HUES6 (cell line): ENCODE measurements at regions not wholly inside any gene's neighbourhood (a gene's known extent, or its start where the extent isn't known, plus 50 kb on each side); places are given as distances from the start of the nearest gene placed in this dataset.

Experiments used
- H3K27ac ChIP-seq: 2 replicates; pipeline ENCODE4 v1.7.0; 2013; ENCODE audit warnings: low read depth, mild to moderate bottlenecking, low read length, inconsistent platforms
- H3K27me3 ChIP-seq: 2 replicates; pipeline ENCODE4 v1.6.1; 2013; ENCODE audit warnings: low read length; ENCODE audit not compliant: control insufficient read depth, insufficient read depth
- H3K36me3 ChIP-seq: 2 replicates; pipeline ENCODE4 v1.6.1; 2013; ENCODE audit warnings: low read length; ENCODE audit not compliant: control insufficient read depth, insufficient read depth
- H3K4me1 ChIP-seq: 2 replicates; pipeline ENCODE4 v1.6.1; 2013; ENCODE audit warnings: low read length; ENCODE audit not compliant: control insufficient read depth, insufficient read depth
- H3K4me3 ChIP-seq: 2 replicates; pipeline ENCODE4 v1.5.1; 2013; ENCODE audit warnings: low read depth, low read length
- H3K9ac ChIP-seq: one replicate; pipeline ENCODE4 v1.6.1; 2013; ENCODE audit warnings: mild to moderate bottlenecking, low read length
- H3K9me3 ChIP-seq: 2 replicates; pipeline ENCODE4 v1.6.1; 2013; ENCODE audit warnings: low read depth, low read length; ENCODE audit not compliant: control insufficient read depth, insufficient read depth

DNA sequence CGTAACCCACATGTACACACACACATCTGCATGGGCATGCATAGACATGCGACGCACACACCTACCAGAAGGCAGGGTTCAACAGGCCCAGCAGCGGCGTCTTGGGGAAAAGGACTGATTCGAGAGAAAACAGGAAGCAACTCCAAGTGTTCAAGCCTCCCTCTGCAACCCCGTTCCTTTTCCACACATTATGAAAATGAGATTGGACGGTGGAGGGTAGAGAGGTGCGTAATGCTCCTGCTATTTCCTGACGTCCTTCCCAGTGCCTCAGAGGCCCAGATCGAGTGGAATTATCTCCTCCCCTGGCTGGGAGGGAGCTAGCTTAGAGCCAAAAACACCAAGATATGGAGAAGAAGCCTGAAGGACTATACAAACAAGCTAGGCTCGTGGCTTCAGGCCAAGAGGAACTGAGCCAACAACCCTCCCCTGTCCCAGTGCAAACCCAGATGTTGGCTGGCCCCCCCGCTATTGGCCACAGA is 289.2 kb downstream of the MN1 start:
- Histone ChIP-seq H3K36me3 (no peaks in the 10 kb centered on the region), H3K4me3 (no peak overlapping the region), H3K9ac (no peak overlapping the region), H3K9me3 (no peaks in the 10 kb centered on the region), H3K27ac (no peak overlapping the region), H3K27me3 (0 out of 2 replicates have a peak, but pooled peaks cover 6% of the 10 kb centered on the region), H3K4me1 (no peaks in the 10 kb centered on the region)

DNA sequence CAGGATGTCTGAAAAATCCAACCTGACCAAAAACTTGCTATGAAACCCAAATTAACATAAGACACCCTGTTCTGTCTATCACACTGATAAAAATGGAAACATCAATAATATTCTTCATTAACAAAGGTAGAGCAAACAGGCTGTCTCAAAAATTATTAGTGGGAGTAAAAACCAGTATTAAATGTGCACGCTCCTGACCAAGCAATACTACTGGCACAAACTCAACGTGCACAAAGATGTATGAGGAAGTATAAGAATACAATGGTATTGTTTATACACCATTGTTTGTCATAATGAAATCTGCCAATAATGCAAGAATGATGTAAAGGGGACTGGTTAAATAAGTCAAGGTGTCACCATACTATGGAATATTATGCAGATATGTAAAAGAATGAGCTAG is 288.5 kb downstream of the MN1 start:
- 0 out of 2 replicates have a peak, but pooled peaks cover 2% of the 10 kb centered on the region for H3K27me3 ChIP-seq
- H3K9ac ChIP-seq: no peak overlapping the region
- H3K36me3 ChIP-seq: no peaks in the 10 kb centered on the region
- no peaks in the 10 kb centered on the region for H3K9me3 ChIP-seq
- no peak overlapping the region for H3K27ac ChIP-seq
- H3K4me3 ChIP-seq: no peak overlapping the region
- H3K4me1 ChIP-seq: no peaks in the 10 kb centered on the region

DNA sequence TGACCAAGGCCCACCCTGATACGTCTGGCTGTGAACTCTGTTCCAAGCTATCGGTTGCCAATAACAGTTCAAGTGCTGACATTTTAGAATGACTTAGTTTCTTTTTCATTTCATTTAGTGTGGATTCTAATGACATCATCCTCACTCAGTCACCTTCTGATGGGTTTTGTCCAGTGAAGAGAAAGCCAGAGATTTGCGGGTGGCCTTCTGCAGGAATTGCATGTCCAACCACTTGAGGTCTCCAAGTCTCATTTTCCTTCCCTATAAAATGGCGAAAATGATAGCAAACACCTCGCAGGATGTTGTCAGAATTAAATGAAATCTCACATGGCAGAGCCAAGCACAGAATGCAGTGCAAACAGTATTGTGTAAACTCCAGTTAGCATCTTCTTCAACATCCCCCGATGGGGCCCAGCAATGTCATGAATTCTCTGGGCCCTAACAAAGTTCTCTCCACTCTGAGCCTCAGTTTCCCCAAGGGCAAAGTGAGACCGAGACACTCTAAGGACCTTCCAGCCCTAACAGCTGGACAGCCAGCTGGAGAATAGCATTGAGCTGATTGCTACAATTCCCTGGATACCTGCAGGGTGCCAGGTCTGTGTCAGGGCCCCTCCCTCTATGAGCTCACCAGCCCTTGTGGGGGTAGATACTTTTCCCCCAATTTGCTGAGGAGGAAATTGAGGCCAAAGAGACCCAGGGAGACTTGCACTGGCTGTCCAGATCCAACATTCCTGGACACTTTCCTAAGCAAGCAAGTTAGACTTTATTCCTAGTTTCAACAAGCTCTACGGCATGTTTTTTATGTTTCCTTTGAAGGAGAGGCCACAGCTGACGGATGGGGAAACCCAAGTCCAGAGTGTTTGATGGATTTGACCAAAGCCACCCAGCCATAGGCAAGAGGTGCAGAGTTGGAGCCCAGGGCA is 286.7 kb downstream of the MN1 start:
- H3K9ac ChIP-seq: no peak overlapping the region
- H3K9me3 ChIP-seq: no peaks in the 10 kb centered on the region
- H3K27me3 ChIP-seq: no peaks in the 10 kb centered on the region
- no peak overlapping the region for H3K4me3 ChIP-seq
- H3K4me1 ChIP-seq: peaks cover 4% of the 10 kb centered on the region; the same call in 1 of the 2 replicates
- no peaks in the 10 kb centered on the region for H3K36me3 ChIP-seq
- H3K27ac ChIP-seq: no peak overlapping the region

DNA sequence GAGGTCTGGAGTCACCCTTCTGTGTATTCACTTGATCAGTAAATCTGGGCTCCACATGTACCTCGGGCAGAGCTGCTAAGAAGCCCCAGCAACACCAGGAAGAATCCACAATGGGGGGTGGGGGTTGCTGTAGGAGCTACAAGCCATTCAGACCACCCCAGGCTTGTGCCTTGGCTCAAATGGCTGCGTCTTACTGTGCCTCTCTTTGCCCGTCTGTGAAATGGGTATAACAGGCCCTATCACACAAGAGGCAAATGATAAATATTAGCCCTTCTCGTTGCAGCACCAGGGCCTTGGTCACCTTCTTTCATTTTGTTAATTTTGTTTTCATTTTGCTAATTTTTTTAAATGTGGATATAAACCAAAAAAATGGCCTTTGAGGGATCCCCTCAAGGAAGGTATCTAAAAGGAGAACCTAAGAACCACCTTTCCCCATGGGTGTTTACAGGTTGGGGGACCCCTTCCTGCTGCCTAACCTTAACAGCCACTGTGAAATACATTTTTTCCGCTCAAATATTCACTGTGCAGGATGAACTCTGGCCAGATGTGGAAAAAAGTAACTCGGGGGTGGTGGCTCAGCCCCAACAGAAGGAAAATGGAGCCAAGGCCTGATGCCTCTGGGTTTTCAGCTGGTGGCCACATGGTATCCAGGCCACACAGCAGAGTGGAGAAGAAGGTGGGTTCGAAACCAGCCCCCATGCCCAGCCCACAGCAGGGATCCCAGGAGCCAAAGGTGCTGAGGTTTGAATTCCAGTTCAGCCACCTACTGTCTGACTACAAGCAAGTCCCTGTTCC is 284.0 kb downstream of the MN1 start:
- H3K4me1 ChIP-seq: peaks cover 4% of the 10 kb centered on the region; the same call in 1 of the 2 replicates
- H3K9ac ChIP-seq: no peak overlapping the region
- H3K27me3 ChIP-seq: no peaks in the 10 kb centered on the region
- no peak overlapping the region for H3K27ac ChIP-seq
- H3K36me3 ChIP-seq: no peaks in the 10 kb centered on the region
- no peak overlapping the region for H3K4me3 ChIP-seq
- no peaks in the 10 kb centered on the region for H3K9me3 ChIP-seq

DNA sequence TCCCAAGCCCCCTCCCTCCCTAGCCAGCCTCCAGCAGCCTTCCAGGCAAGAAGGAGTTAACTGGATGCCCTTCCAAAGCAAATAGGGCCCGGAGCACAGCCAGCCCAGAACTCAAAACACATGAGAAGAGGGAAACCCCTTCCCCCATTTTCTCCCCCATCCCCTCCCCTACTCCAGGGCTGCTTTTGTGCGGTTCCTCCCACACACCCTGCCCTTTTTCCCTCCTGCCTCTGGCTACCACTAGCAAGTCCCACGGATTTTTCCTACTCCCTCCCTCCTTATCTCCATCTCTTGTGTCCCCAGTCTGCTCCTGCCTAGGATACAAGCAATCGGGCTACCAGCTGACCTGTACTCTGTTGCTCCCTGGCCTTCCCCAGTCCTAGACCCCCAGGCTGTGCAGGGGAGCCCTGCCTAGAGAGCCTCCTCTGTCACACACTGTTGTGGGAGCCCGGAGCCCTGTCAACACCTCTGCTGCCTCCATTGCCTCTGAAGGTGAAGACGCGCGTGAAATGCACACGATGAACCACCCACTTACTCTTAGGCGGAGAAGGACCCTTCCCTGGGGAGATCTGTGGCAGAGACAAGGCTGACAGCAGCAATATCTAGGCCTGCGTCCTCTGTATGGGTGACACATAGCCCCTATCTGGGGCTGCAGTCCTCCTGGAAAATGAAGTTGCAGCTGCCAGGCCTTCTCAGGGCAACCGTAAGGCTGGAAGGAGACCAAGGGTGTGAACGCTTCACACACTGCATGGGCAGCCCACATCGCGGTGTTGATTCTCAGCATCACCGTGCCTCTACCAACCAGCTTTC is 282.8 kb downstream of the MN1 start:
- H3K9me3 ChIP-seq: no peaks in the 10 kb centered on the region
- no peak overlapping the region for H3K4me3 ChIP-seq
- no peaks in the 10 kb centered on the region for H3K27me3 ChIP-seq
- peaks cover 4% of the 10 kb centered on the region; the same call in 1 of the 2 replicates for H3K4me1 ChIP-seq
- no peak overlapping the region for H3K9ac ChIP-seq
- no peaks in the 10 kb centered on the region for H3K36me3 ChIP-seq
- H3K27ac ChIP-seq: no peak overlapping the region

DNA sequence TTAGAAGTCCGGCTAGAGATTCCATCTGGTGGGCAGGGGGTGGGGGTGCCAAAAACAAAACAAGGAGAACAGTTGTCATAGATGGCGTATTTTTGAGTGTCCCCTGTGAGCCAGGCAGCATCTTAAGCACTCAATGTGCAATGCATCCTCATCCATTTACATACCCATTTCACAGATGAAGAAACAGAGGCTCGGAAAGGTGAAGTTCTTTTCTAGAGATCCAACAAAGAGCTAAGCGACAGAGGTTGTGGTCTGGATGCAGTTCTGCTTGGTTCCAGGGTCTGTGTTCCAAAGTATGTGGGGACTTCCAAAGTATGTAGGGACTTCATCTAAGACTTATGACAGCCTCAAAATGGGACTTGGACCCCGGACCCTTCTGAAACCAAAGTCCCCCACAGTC is 277.8 kb downstream of the MN1 start:
- H3K9me3 ChIP-seq: no peaks in the 10 kb centered on the region
- peaks cover 2% of the 10 kb centered on the region; the same call in 1 of the 2 replicates for H3K4me1 ChIP-seq
- no peaks in the 10 kb centered on the region for H3K36me3 ChIP-seq
- no peak overlapping the region for H3K27ac ChIP-seq
- H3K4me3 ChIP-seq: no peak overlapping the region
- H3K9ac ChIP-seq: no peak overlapping the region
- H3K27me3 ChIP-seq: no peaks in the 10 kb centered on the region

DNA sequence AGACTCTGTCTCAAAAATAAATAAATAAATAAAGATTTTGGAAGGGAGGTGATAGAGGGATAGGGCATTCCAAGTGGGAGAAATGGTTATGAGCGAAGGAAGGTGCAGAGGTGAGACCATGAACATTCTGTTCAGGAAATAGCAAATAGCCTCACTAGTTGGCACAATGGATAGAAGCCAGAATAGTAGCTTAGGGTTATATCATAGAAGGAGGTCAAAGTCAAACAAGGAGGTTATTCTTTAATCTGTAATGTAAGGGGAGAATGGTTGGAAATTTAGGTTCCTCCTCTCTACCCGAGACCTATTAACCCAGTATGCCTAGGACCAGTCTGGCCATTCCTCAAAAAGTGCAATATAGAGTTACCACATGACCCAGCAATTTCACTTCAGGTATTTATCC is 275.8 kb downstream of the MN1 start:
- Histone ChIP-seq H3K27ac (no peak overlapping the region), H3K27me3 (no peaks in the 10 kb centered on the region), H3K9ac (no peak overlapping the region), H3K36me3 (no peaks in the 10 kb centered on the region), H3K4me1 (no peaks in the 10 kb centered on the region; the same call in 1 of the 2 replicates), H3K4me3 (no peak overlapping the region), H3K9me3 (no peaks in the 10 kb centered on the region)

DNA sequence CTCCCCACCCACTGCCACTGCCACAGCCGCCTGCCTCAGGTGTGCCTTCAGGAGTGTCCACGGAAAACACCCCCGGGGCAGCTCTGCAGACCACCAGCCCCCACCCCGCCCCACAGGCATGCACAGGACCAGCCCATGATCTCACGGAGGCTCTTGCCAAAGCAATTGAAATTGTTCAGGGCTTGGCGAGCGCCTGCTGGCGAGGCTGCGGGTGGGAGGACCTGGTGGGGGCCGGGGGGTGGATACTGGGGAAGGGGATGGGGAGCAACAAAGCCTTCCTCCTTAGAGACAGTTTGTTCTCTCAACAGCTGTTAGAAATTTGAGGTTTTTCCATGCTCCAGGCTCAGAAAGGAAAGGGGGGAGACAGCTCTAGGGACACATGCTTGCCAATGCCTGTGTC is 274.7 kb downstream of the MN1 start:
- Histone ChIP-seq H3K27me3 (no peaks in the 10 kb centered on the region), H3K9ac (no peak overlapping the region), H3K4me3 (no peak overlapping the region), H3K27ac (no peak overlapping the region), H3K4me1 (no peaks in the 10 kb centered on the region; the same call in 1 of the 2 replicates), H3K36me3 (no peaks in the 10 kb centered on the region), H3K9me3 (no peaks in the 10 kb centered on the region)

DNA sequence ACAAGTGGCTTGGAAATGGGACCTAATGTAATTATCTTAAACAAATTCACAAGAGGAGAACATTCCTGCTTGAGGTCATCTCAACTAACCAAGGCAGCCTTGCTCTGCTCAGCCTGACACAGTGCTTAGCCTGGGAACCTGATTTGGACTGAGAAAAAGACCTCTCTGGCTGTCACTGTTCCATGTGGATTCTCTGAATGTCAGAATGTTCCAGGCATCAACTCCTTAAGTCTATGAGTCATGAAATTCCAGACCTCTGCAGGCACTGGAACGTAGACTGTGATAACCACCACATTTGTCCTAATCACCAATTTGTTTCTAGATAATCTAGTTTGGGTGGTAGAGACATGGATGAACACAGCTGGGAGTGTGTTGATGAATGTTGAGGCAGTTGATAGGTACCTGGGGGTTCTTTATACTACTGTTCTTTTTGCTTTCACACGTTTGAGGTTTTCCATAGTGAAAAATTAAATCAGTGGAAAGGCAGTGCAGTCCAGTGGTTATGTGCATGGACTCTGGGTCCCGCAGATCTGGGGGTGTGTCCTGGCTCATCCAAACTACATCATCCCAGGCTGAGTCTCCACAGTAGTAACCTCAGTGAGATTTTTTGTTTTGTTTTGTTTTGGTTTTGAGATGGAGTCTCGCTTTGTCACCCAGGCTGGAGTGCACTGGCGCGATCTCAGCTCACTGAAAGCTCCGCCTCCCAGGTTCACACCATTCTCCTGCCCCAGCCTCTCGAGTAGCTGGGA is 269.6 kb downstream of the MN1 start:
- Histone ChIP-seq H3K27me3 (no peaks in the 10 kb centered on the region), H3K4me3 (no peak overlapping the region), H3K27ac (no peak overlapping the region), H3K4me1 (no peaks in the 10 kb centered on the region; the same call in 1 of the 2 replicates), H3K9me3 (no peaks in the 10 kb centered on the region), H3K9ac (no peak overlapping the region), H3K36me3 (no peaks in the 10 kb centered on the region)
